GM10266 (cell line): ENCODE measurements at regions not wholly inside any gene's neighbourhood (a gene's known extent, or its start where the extent isn't known, plus 50 kb on each side); places are given as distances from the start of the nearest gene placed in this dataset.

Experiments used
- DNase-seq: peaks from one replicate; pipeline ENCODE4 v3.0.0; 2012; ENCODE audit errors: extremely low spot score
- CTCF ChIP-seq: IDR thresholded peaks from 2 replicates; pipeline ENCODE4 v1.5.1; 2012; ENCODE audit warnings: mild to moderate bottlenecking, low read depth; ENCODE audit not compliant: control insufficient read depth, insufficient read depth; ENCODE audit errors: missing control alignments

GRCh38 chr10:111277661-111278060, 200.8 kb downstream of the ADRA2A start:
- no peak for DNase-seq
- no peak for TF ChIP-seq CTCF

GRCh38 chr10:111278266-111278665, 201.4 kb downstream of the ADRA2A start:
- no peak for TF ChIP-seq CTCF
- DNase-seq: no peak

- DNase-seq: no peak
- no peak for TF ChIP-seq CTCF
Observed at GRCh38 chr10:111281516-111281915, 204.7 kb downstream of the ADRA2A start.

- DNase-seq: no peak
- no peak for TF ChIP-seq CTCF
Observed at GRCh38 chr10:111289461-111289860, 212.6 kb downstream of the ADRA2A start.

- no peak for TF ChIP-seq CTCF
- DNase-seq: no peak
Observed at GRCh38 chr10:111290649-111291048, 213.8 kb downstream of the ADRA2A start.

- no peak for DNase-seq
- TF ChIP-seq CTCF: no peak
Observed at GRCh38 chr10:111295788-111296187, 219.0 kb downstream of the ADRA2A start.

- TF ChIP-seq CTCF: no peak
- no peak for DNase-seq
Observed at GRCh38 chr10:111297351-111297848, 220.6 kb downstream of the ADRA2A start.
